ENCODE measurements at regions not wholly inside any gene's neighbourhood (a gene's known extent, or its start where the extent isn't known, plus 50 kb on each side); places are given as distances from the start of the nearest gene placed in this dataset.

DNA sequence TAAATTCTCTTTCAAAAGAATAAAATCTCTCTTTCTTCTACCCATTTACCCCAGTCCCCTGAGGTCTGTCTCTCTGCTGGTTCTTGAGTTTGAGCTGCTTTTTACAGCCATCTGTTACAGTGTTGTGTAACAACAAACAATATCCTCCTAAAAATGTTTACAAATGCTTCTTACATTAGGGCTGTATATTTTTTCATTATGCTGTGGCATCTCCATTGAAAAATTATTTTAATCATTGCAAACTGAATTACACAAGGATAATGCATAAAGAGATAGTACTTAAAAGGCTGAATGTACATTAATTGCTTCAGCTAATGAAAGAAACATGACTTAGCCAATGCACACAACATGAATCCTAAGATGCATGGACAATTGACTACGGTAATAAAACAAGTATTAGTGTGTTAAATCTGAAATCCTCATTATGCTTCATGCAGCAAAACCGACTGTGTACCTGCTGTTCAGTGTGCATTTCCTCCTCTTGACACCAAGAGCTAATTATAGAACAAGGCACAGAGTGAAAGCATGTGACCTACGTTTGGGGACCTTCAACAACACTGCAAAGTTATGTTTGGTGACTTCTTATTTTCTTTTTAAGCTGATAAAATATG is 181.7 kb upstream of the RHOBTB1 start:
- no peak for TF ChIP-seq CTCF (IDR thresholded peaks at IDR 0.05; ENCODE audit: low read depth, low read length, missing input control)
- no peak for TF ChIP-seq MAX (IDR thresholded peaks at IDR 0.05)
- TF ChIP-seq ATF3 (IDR thresholded peaks at IDR 0.05) = no peak
- no peak for TF ChIP-seq RAD21 (IDR thresholded peaks at IDR 0.05)
- TF ChIP-seq EGR1 (IDR thresholded peaks at IDR 0.05; ENCODE audit: low read depth in 2 of 2) = no peak

Data from liver (tissue), 3 donors.